ENCODE measurements at regions not wholly inside any gene's neighbourhood (a gene's known extent, or its start where the extent isn't known, plus 50 kb on each side); places are given as distances from the start of the nearest gene placed in this dataset.

- DNase-seq (ENCODE audit: low read depth in 1 of 2, low spot score in 1 of 2) = no peak
Measured at GRCh38 chr6:90913266-90913960, 326.5 kb upstream of the MAP3K7 start.

DNA sequence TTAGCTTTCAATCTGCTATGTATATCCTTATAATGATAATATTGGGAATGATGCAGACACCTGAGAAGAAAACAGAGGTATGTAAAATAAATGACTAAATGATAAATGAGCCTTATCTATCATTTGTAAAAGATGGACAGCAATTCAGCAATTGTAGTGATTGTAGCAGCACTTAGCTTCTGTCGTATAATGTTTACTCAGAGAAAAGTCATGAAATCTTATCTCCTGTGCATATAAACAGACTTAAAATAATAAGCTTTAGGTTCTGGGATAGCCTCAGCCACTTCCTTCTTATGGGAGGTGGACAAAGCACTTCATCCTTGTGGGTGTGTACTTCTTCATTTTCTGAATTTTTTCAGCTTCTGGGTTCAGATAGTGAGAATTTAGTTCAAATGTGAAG lies 324.8 kb upstream of the MAP3K7 start:
- no peak for DNase-seq (ENCODE audit: low read depth in 1 of 2, low spot score in 1 of 2)
- H3K27ac ChIP-seq (replicated peaks) = no peak overlapping the region
- TF ChIP-seq CTCF (IDR thresholded peaks at IDR 0.05; ENCODE audit: insufficient read depth, low read length) (no peak), POLR2AphosphoS5 (IDR thresholded peaks at IDR 0.05; ENCODE audit: low read depth) (no peak), GABPA (IDR thresholded peaks at IDR 0.05; ENCODE audit: low read depth) (no peak)
- no peak overlapping the region for H3K4me3 ChIP-seq (replicated peaks; ENCODE audit: insufficient read depth, low read length)
- H3K27me3 ChIP-seq (ENCODE audit: insufficient read depth, poor library complexity, severe bottlenecking) = no peaks in the 10 kb centered on the region

More at GRCh38 chr6:90913266-90913960, 326.5 kb upstream of the MAP3K7 start:
- Histone ChIP-seq H3K4me3 (replicated peaks; ENCODE audit: insufficient read depth, low read length) (no peak overlapping the region), H3K27me3 (ENCODE audit: insufficient read depth, poor library complexity, severe bottlenecking) (no peaks in the 10 kb centered on the region), H3K27ac (replicated peaks) (no peak overlapping the region)
- no peak for TF ChIP-seq POLR2AphosphoS5 (IDR thresholded peaks at IDR 0.05; ENCODE audit: low read depth)
- TF ChIP-seq CTCF (IDR thresholded peaks at IDR 0.05; ENCODE audit: insufficient read depth, low read length) = no peak
- TF ChIP-seq GABPA (IDR thresholded peaks at IDR 0.05; ENCODE audit: low read depth) = no peak
- TF ChIP-seq, protein P1, sequence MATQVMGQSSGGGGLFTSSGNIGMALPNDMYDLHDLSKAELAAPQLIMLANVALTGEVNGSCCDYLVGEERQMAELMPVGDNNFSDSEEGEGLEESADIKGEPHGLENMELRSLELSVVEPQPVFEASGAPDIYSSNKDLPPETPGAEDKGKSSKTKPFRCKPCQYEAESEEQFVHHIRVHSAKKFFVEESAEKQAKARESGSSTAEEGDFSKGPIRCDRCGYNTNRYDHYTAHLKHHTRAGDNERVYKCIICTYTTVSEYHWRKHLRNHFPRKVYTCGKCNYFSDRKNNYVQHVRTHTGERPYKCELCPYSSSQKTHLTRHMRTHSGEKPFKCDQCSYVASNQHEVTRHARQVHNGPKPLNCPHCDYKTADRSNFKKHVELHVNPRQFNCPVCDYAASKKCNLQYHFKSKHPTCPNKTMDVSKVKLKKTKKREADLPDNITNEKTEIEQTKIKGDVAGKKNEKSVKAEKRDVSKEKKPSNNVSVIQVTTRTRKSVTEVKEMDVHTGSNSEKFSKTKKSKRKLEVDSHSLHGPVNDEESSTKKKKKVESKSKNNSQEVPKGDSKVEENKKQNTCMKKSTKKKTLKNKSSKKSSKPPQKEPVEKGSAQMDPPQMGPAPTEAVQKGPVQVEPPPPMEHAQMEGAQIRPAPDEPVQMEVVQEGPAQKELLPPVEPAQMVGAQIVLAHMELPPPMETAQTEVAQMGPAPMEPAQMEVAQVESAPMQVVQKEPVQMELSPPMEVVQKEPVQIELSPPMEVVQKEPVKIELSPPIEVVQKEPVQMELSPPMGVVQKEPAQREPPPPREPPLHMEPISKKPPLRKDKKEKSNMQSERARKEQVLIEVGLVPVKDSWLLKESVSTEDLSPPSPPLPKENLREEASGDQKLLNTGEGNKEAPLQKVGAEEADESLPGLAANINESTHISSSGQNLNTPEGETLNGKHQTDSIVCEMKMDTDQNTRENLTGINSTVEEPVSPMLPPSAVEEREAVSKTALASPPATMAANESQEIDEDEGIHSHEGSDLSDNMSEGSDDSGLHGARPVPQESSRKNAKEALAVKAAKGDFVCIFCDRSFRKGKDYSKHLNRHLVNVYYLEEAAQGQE (IDR thresholded peaks at IDR 0.05; ENCODE audit: insufficient replicate concordance, low read depth) = no peak
- no peak for TF ChIP-seq SPI1 (IDR thresholded peaks at IDR 0.05; ENCODE audit: borderline replicate concordance, low read depth)

- Histone ChIP-seq H3K27ac (replicated peaks) (no peak overlapping the region), H3K27me3 (ENCODE audit: insufficient read depth, poor library complexity, severe bottlenecking) (no peaks in the 10 kb centered on the region), H3K4me3 (replicated peaks; ENCODE audit: insufficient read depth, low read length) (no peak overlapping the region)
- no peak for DNase-seq (ENCODE audit: low read depth in 1 of 2, low spot score in 1 of 2)
- TF ChIP-seq POLR2AphosphoS5 (IDR thresholded peaks at IDR 0.05; ENCODE audit: low read depth) (no peak), SPI1 (IDR thresholded peaks at IDR 0.05; ENCODE audit: borderline replicate concordance, low read depth) (no peak)
- TF ChIP-seq, protein P1 (IDR thresholded peaks at IDR 0.05; ENCODE audit: insufficient replicate concordance, low read depth) = no peak
Measured at GRCh38 chr6:90910893-90911292, 324.0 kb upstream of the MAP3K7 start.

DNA sequence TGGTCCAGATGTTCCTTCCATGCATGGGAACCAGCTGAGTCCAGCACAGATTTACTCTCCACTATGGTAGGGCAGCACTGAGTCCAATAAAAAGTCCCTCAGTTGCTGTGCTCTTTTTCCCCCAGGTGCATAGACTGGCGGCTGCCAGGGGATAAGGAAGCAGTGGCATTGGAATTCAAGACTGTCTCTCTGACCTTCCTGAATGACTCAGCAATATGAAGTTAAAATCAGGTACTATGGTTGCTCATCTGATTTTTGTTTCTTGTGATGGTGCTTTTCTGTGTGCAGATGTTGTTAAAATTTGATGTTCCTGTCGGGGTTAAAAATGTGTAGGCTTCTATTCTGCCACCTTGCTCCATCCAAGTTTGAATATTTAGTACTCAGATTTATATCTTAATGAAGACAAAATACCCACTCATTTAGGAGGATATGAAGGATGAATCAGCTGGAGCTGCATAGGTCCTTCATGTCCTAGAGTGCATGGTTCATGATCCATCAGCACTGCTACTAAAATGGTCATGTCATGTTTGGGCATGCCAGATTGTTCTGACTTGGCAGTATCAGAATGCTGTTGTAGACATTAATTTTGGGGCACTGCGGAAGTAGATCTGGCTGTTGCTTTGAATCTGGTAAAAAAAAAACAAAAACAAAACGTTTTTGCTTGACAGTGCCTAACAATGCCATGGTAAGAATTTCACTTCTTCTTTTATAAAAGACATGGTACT lies 321.2 kb upstream of the MAP3K7 start:
- H3K27ac ChIP-seq (replicated peaks) = no peak overlapping the region

More for the DNA sequence above, 321.2 kb upstream of the MAP3K7 start:
- Histone ChIP-seq H3K27me3 (ENCODE audit: insufficient read depth, poor library complexity, severe bottlenecking) (no peaks in the 10 kb centered on the region), H3K4me3 (replicated peaks; ENCODE audit: insufficient read depth, low read length) (no peak overlapping the region)
- DNase-seq (ENCODE audit: low read depth in 1 of 2, low spot score in 1 of 2) = no peak
- no peak for TF ChIP-seq SPI1 (IDR thresholded peaks at IDR 0.05; ENCODE audit: borderline replicate concordance, low read depth)
- no peak for TF ChIP-seq POLR2AphosphoS5 (IDR thresholded peaks at IDR 0.05; ENCODE audit: low read depth)
